HCT116 (cell line): ENCODE measurements at regions not wholly inside any gene's neighbourhood (a gene's known extent, or its start where the extent isn't known, plus 50 kb on each side); places are given as distances from the start of the nearest gene placed in this dataset.

Experiments
- ATAC-seq: fragments of 200-7000 bp; cut with Tn5 transposase; 2 replicates; pipeline ENCODE4 v1.9.1; 2020; ENCODE audit warnings: mild to moderate bottlenecking, moderate library complexity
- BruUV-seq: library from RNA; stranded (reverse); fragments of 400-500 nt; replicated peaks from 2 replicates; lab custom pipeline; 2021; lab: Mats Ljungman, UMichigan
- CTCF ChIA-PET: fragments of 300-600 bp; sonication (Branson Sonifier 250); formaldehyde crosslinking; loops from one replicate; lab custom pipeline; 2021; ENCODE audit warnings: antibody characterized with exemption; lab: Charles Lee
- POLR2A ChIA-PET: fragments of 300-600, 350-600 bp; sonication (Branson Sonifier 250); formaldehyde crosslinking; loops from one replicate; lab custom pipeline; 2021; ENCODE audit warnings: antibody characterized with exemption; lab: Charles Lee
- RAD21 ChIA-PET, 2 experiments: fragments of 300-600 bp; sonication (Branson Sonifier 250); formaldehyde crosslinking; loops; one replicate each; lab custom pipeline; 2023; ENCODE audit warnings: low total read pairs in 2 of 2; ENCODE audit not compliant: uncharacterized antibody in 2 of 2, unreplicated experiment in 2 of 2, low non-redundant PET in 1 of 2; lab: Charles Lee
- DNase-seq: peaks from one replicate; pipeline ENCODE4 v3.0.0-alpha.2; 2010; ENCODE audit warnings: low read depth, low spot score
- H2AFZ ChIP-seq: fragments of 200-600 bp; shearing (Covaris generic), sonication (generic); 2 replicates; pipeline ENCODE4 v1.6.1; 2017; ENCODE audit warnings: low read depth, mixed run types, mixed read lengths, antibody characterized with exemption, low read length; ENCODE audit not compliant: poor library complexity, severe bottlenecking
- H3K27ac ChIP-seq: 2 replicates; pipeline ENCODE4 v1.5.1; 2012; ENCODE audit warnings: low read depth, low read length
- H3K27me3 ChIP-seq: fragments of 200-600 bp; sonication (generic); 2 replicates; pipeline ENCODE4 v1.6.1; 2016; ENCODE audit warnings: mixed run types, low read length, mixed read lengths; ENCODE audit not compliant: insufficient read depth
- H3K36me3 ChIP-seq, 2 experiments: fragments of 200-500 bp in 1 of 2; fragments of 200-600 bp in 1 of 2; sonication (Bioruptor generic) in 1 of 2; sonication (generic) in 1 of 2; 2 replicates each; pipeline versions ENCODE4 v1.5.1 to v1.6.1; 2014 to 2016; ENCODE audit warnings: low read length in 2 of 2, inconsistent platforms in 1 of 2, mixed read lengths in 1 of 2, mixed run types in 1 of 2; ENCODE audit not compliant: insufficient read depth in 2 of 2, control insufficient read depth in 1 of 2
- H3K4me1 ChIP-seq, 2 experiments: fragments of 200-600 bp in 1 of 2; sonication (generic) in 1 of 2; 2 replicates each; pipeline versions ENCODE4 v1.5.1 to v1.6.1; 2012 to 2017; ENCODE audit warnings: low read length in 2 of 2, inconsistent platforms in 1 of 2, mild to moderate bottlenecking in 1 of 2, mixed read lengths in 1 of 2, mixed run types in 1 of 2, moderate library complexity in 1 of 2; ENCODE audit not compliant: insufficient read depth in 2 of 2, control insufficient read depth in 1 of 2
- H3K4me2 ChIP-seq: fragments of 200-600 bp; sonication (generic); 2 replicates; pipeline ENCODE4 v1.6.1; 2017; ENCODE audit warnings: mixed run types, low read length, mixed read lengths
- H3K4me3 ChIP-seq, 2 experiments: fragments of 200-600 bp in 1 of 2; sonication (generic) in 1 of 2; replicated peaks in 1 of 2; 2 replicates each; pipeline ENCODE4 v1.5.1; 2011 to 2016; ENCODE audit warnings: low read length in 2 of 2, control low read depth in 1 of 2, low read depth in 1 of 2, mild to moderate bottlenecking in 1 of 2, mixed read lengths in 1 of 2, mixed run types in 1 of 2
- H3K79me2 ChIP-seq: fragments of 200-600 bp; sonication (generic); 2 replicates; pipeline ENCODE4 v1.6.1; 2017; ENCODE audit warnings: mild to moderate bottlenecking, mixed run types, low read length, moderate library complexity, mixed read lengths; ENCODE audit not compliant: insufficient read depth
- H3K9ac ChIP-seq: fragments of 200-600 bp; sonication (generic); 2 replicates; pipeline ENCODE4 v1.6.1; 2016; ENCODE audit warnings: low read length, mixed read lengths
- H3K9me2 ChIP-seq: fragments of 200-600 bp; sonication (generic), shearing (Covaris generic); 2 replicates; pipeline ENCODE4 v1.6.1; 2017; ENCODE audit warnings: mixed run types, mild to moderate bottlenecking, moderate library complexity; ENCODE audit not compliant: insufficient read depth
- H3K9me3 ChIP-seq, 2 experiments: fragments of 200-500 bp in 1 of 2; fragments of 200-600 bp in 1 of 2; sonication (Bioruptor generic) in 1 of 2; sonication (generic) in 1 of 2; 2 replicates each; pipeline ENCODE4 v1.6.1; 2014 to 2017; ENCODE audit warnings: low read length in 2 of 2, mixed read lengths in 2 of 2, inconsistent platforms in 1 of 2, low read depth in 1 of 2, mild to moderate bottlenecking in 1 of 2, mixed run types in 1 of 2, moderate library complexity in 1 of 2; ENCODE audit not compliant: control insufficient read depth in 1 of 2, insufficient read depth in 1 of 2
- H4K20me1 ChIP-seq: fragments of 200-600 bp; sonication (generic), shearing (Covaris generic); 2 replicates; pipeline ENCODE4 v1.6.1; 2017; ENCODE audit warnings: mixed run types, mild to moderate bottlenecking, moderate library complexity; ENCODE audit not compliant: insufficient read depth
- EZH2phosphoT487 ChIP-seq: fragments of 200-600 bp; IDR thresholded peaks from 2 replicates; pipeline ENCODE4 v1.6.1; 2018; ENCODE audit warnings: antibody characterized with exemption, borderline replicate concordance
- JUND ChIP-seq: IDR thresholded peaks from 2 replicates; pipeline ENCODE4 v1.6.1; 2012
- RAD21 ChIP-seq: IDR thresholded peaks from 2 replicates; pipeline ENCODE4 v1.6.1; 2012; ENCODE audit warnings: low read depth, mild to moderate bottlenecking
- SIN3A ChIP-seq: IDR thresholded peaks from 2 replicates; pipeline ENCODE4 v1.6.1; 2012; ENCODE audit warnings: low read depth
- YY1 ChIP-seq: IDR thresholded peaks from 2 replicates; pipeline ENCODE4 v1.6.1; 2011; ENCODE audit warnings: low read length, low read depth, moderate library complexity, mild to moderate bottlenecking; ENCODE audit not compliant: insufficient replicate concordance; ENCODE audit errors: extremely low read depth
- ZFX ChIP-seq: fragments of 450-650 bp; IDR thresholded peaks from 2 replicates; pipeline ENCODE4 v1.6.1; 2017
- intact Hi-C: fragments of 100-400 bp; cut with micrococcal nuclease; formaldehyde crosslinking; loops from 2 replicates; pipeline ENCODE4 v1.10.0; 2022
- TF ChIP-seq, protein P1 (sequence below): IDR thresholded peaks from 2 replicates; pipeline ENCODE4 v1.6.1; 2012
- TF ChIP-seq, protein P2 (sequence below), 3 experiments: fragments of 200-600 bp in 1 of 3; sonication (generic) in 1 of 3; IDR thresholded peaks in 2 of 3; conservative IDR thresholded peaks in 1 of 3; 2 replicates each; pipeline ENCODE4 v1.5.1; 2012 to 2017; ENCODE audit warnings: low read depth in 2 of 3, low read length in 2 of 3, antibody characterized with exemption in 1 of 3, borderline replicate concordance in 1 of 3, control low read depth in 1 of 3, mild to moderate bottlenecking in 1 of 3, mixed read lengths in 1 of 3, mixed run types in 1 of 3, moderate library complexity in 1 of 3; ENCODE audit not compliant: insufficient read depth in 1 of 3

GRCh38 chr1:187415065-187415464 lies 586.3 kb downstream of the PLA2G4A start:
- CTCF ChIA-PET = no interaction called here

DNA sequence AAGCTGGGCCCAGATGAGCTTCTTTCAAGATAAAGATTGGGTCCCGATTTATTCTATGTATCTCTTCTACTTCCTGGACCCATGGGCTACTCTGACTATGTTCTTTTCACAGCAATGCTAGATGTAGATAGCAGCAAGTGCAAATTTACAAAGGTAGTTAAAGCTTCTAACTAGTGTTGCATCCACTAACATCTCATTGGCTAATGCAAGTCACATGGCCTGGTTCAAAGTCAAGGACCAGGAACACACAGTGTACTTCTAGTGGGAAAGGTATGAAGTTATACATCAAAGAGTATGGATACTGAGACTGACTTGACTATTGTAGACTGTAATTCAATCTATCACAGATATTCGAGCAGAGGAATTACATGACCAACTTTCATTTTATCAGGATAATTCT lies 588.8 kb downstream of the PLA2G4A start:
- RAD21 ChIA-PET = no interaction called here
- Histone ChIP-seq H3K36me3 (no peaks in the 10 kb centered on the region), H3K4me2 (no peak overlapping the region), H3K79me2 (no peaks in the 10 kb centered on the region), H3K9ac (no peak overlapping the region), H3K9me2 (no peaks in the 10 kb centered on the region), H4K20me1 (no peaks in the 10 kb centered on the region), H3K9me3 (no peaks in the 10 kb centered on the region), H3K27ac (no peak overlapping the region), H3K4me3 (no peak overlapping the region), H2AFZ (no peak overlapping the region), H3K4me1 (no peaks in the 10 kb centered on the region), H3K27me3 (no peaks in the 10 kb centered on the region)
- POLR2A ChIA-PET = no interaction called here
- no peak for ATAC-seq
- CTCF ChIA-PET = no interaction called here
- no TSS peak for BruUV-seq
- intact Hi-C loops = no loop called here
- TF ChIP-seq EZH2phosphoT487 = no peak
- TF ChIP-seq SIN3A = no peak
- TF ChIP-seq ZFX = no peak
- TF ChIP-seq, protein P1, sequence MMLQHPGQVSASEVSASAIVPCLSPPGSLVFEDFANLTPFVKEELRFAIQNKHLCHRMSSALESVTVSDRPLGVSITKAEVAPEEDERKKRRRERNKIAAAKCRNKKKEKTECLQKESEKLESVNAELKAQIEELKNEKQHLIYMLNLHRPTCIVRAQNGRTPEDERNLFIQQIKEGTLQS = no peak
- no peak for TF ChIP-seq YY1
- no peak for DNase-seq

More at GRCh38 chr1:187415065-187415464, 586.3 kb downstream of the PLA2G4A start:
- TF ChIP-seq EZH2phosphoT487 = no peak
- TF ChIP-seq, protein P2, sequence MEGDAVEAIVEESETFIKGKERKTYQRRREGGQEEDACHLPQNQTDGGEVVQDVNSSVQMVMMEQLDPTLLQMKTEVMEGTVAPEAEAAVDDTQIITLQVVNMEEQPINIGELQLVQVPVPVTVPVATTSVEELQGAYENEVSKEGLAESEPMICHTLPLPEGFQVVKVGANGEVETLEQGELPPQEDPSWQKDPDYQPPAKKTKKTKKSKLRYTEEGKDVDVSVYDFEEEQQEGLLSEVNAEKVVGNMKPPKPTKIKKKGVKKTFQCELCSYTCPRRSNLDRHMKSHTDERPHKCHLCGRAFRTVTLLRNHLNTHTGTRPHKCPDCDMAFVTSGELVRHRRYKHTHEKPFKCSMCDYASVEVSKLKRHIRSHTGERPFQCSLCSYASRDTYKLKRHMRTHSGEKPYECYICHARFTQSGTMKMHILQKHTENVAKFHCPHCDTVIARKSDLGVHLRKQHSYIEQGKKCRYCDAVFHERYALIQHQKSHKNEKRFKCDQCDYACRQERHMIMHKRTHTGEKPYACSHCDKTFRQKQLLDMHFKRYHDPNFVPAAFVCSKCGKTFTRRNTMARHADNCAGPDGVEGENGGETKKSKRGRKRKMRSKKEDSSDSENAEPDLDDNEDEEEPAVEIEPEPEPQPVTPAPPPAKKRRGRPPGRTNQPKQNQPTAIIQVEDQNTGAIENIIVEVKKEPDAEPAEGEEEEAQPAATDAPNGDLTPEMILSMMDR (IDR thresholded peaks at IDR 0.05 in 2 of 3, conservative IDR thresholded peaks at IDR 0.05 in 1 of 3; ENCODE audit: borderline replicate concordance in 1 of 3, insufficient read depth in 1 of 3, low read depth in 2 of 3, low read length in 2 of 3) = no peak
- no peak for TF ChIP-seq JUND
- no peak for TF ChIP-seq RAD21
- TF ChIP-seq ZFX = no peak
- POLR2A ChIA-PET = no interaction called here
- no peaks in the 10 kb centered on the region for H3K27me3 ChIP-seq
- RAD21 ChIA-PET = no interaction called here
- no peak overlapping the region for H3K4me2 ChIP-seq
- H3K4me3 ChIP-seq = no peak overlapping the region
- no peaks in the 10 kb centered on the region for H3K4me1 ChIP-seq
- H3K27ac ChIP-seq = no peak overlapping the region
- no peaks in the 10 kb centered on the region for H3K9me3 ChIP-seq
- H2AFZ ChIP-seq = no peak overlapping the region
- no peak for ATAC-seq
- no peaks in the 10 kb centered on the region for H4K20me1 ChIP-seq
- DNase-seq = no peak
- intact Hi-C loops = no loop called here
- H3K9me2 ChIP-seq = no peaks in the 10 kb centered on the region
- H3K9ac ChIP-seq = no peak overlapping the region
- BruUV-seq = no TSS peak
- no peaks in the 10 kb centered on the region for H3K36me3 ChIP-seq
- no peaks in the 10 kb centered on the region for H3K79me2 ChIP-seq
